Vagina (tissue), 2 donors: ENCODE measurements at regions not wholly inside any gene's neighbourhood (a gene's known extent, or its start where the extent isn't known, plus 50 kb on each side); places are given as distances from the start of the nearest gene placed in this dataset.

Experiments used
- DNase-seq, 2 donors: peaks; one replicate each; pipeline ENCODE4 v3.0.0-alpha.2; 2017; ENCODE audit errors: extremely low spot score in 2 of 2
- H3K27ac ChIP-seq: fragments of 200-600 bp; sonication (generic); one replicate; pipeline ENCODE4 v1.5.1; 2019
- H3K27me3 ChIP-seq: fragments of 200-600 bp; sonication (generic); one replicate; pipeline ENCODE4 v1.5.1; 2019
- H3K36me3 ChIP-seq, 2 donors: fragments of 200-600 bp; sonication (generic); one replicate each; pipeline ENCODE4 v1.5.1; 2017 to 2019
- H3K4me1 ChIP-seq: fragments of 200-600 bp; sonication (generic); one replicate; pipeline ENCODE4 v1.5.1; 2019
- H3K4me3 ChIP-seq, 2 donors: fragments of 200-600 bp; sonication (generic); 1 replicate in 1 of 2; 2 replicates in 1 of 2; pipeline ENCODE4 v1.5.1; 2016 to 2019
- H3K9me3 ChIP-seq: fragments of 200-600 bp; sonication (generic); one replicate; pipeline ENCODE4 v1.5.1; 2019
- CTCF ChIP-seq, 3 experiments: fragments of 450-650 bp in 2 of 3; fragments of 200-600 bp in 1 of 3; sonication (generic) in 1 of 3; IDR thresholded peaks; one replicate each; pipeline ENCODE4 v1.5.1; 2017 to 2019; ENCODE audit warnings: antibody characterized with exemption in 3 of 3, mild to moderate bottlenecking in 2 of 3, moderate library complexity in 2 of 3
- POLR2A ChIP-seq, 2 donors: fragments of 450-650 bp; IDR thresholded peaks; one replicate each; pipeline ENCODE4 v1.6.1; 2017; ENCODE audit warnings: antibody characterized with exemption in 2 of 2, mild to moderate bottlenecking in 2 of 2, moderate library complexity in 2 of 2
- POLR2AphosphoS5 ChIP-seq, 2 donors: sonication (generic); formaldehyde crosslinking; IDR thresholded peaks; one replicate each; pipeline ENCODE4 v1.9.0; 2017; ENCODE audit warnings: antibody characterized with exemption in 2 of 2, mild to moderate bottlenecking in 2 of 2, low read depth in 1 of 2; ENCODE audit not compliant: insufficient read depth in 1 of 2
- intact Hi-C: fragments of 100-400 bp; cut with DNase I; formaldehyde crosslinking; loops from one replicate; pipeline ENCODE4 v1.15.1; 2023

- TF ChIP-seq POLR2A (IDR thresholded peaks at IDR 0.05) (no peak), POLR2AphosphoS5 (IDR thresholded peaks at IDR 0.05; ENCODE audit: insufficient read depth in 1 of 2, low read depth in 1 of 2) (no peak), CTCF (IDR thresholded peaks at IDR 0.05) (no peak)
- Histone ChIP-seq H3K4me3 (no peak overlapping the region), H3K4me1 (no peaks in the 10 kb centered on the region), H3K27ac (no peak overlapping the region), H3K27me3 (no peaks in the 10 kb centered on the region), H3K9me3 (no peaks in the 10 kb centered on the region), H3K36me3 (no peaks in the 10 kb centered on the region)
- no peak for DNase-seq
- intact Hi-C loops, result no loop called here
Observed at GRCh38 chr11:28703371-28703770, 595.2 kb downstream of the METTL15 start.

GRCh38 chr11:28702871-28703270 lies 594.7 kb downstream of the METTL15 start:
- no peak for TF ChIP-seq CTCF (IDR thresholded peaks at IDR 0.05)
- TF ChIP-seq POLR2A (IDR thresholded peaks at IDR 0.05), result no peak
- no peak for TF ChIP-seq POLR2AphosphoS5 (IDR thresholded peaks at IDR 0.05; ENCODE audit: insufficient read depth in 1 of 2, low read depth in 1 of 2)
- DNase-seq, result no peak
- Histone ChIP-seq H3K36me3 (no peaks in the 10 kb centered on the region), H3K9me3 (no peaks in the 10 kb centered on the region), H3K4me1 (no peaks in the 10 kb centered on the region), H3K4me3 (no peak overlapping the region), H3K27me3 (no peaks in the 10 kb centered on the region), H3K27ac (no peak overlapping the region)
- intact Hi-C loops, result no loop called here

- no peaks in the 10 kb centered on the region for H3K36me3 ChIP-seq
- TF ChIP-seq CTCF (IDR thresholded peaks at IDR 0.05) (no peak), POLR2A (IDR thresholded peaks at IDR 0.05) (no peak), POLR2AphosphoS5 (IDR thresholded peaks at IDR 0.05; ENCODE audit: insufficient read depth in 1 of 2, low read depth in 1 of 2) (no peak)
- H3K4me1 ChIP-seq, result no peaks in the 10 kb centered on the region
- no peaks in the 10 kb centered on the region for H3K9me3 ChIP-seq
- intact Hi-C loops, result no loop called here
- DNase-seq, result no peak
- no peak overlapping the region for H3K4me3 ChIP-seq
- H3K27ac ChIP-seq, result no peak overlapping the region
- H3K27me3 ChIP-seq, result no peaks in the 10 kb centered on the region
Observed at GRCh38 chr11:28702450-28702790, 594.2 kb downstream of the METTL15 start.

- no peak for TF ChIP-seq POLR2A (IDR thresholded peaks at IDR 0.05)
- TF ChIP-seq POLR2AphosphoS5 (IDR thresholded peaks at IDR 0.05; ENCODE audit: insufficient read depth in 1 of 2, low read depth in 1 of 2), result no peak
- no peak for TF ChIP-seq CTCF (IDR thresholded peaks at IDR 0.05)
Observed at GRCh38 chr11:28701760-28702449, 593.7 kb downstream of the METTL15 start.

GRCh38 chr11:28699701-28700100 lies 591.5 kb downstream of the METTL15 start:
- H3K9me3 ChIP-seq, result no peaks in the 10 kb centered on the region
- TF ChIP-seq POLR2A (IDR thresholded peaks at IDR 0.05) (no peak), POLR2AphosphoS5 (IDR thresholded peaks at IDR 0.05; ENCODE audit: insufficient read depth in 1 of 2, low read depth in 1 of 2) (no peak), CTCF (IDR thresholded peaks at IDR 0.05) (no peak)
- H3K4me3 ChIP-seq, result no peak overlapping the region
- H3K4me1 ChIP-seq, result no peaks in the 10 kb centered on the region
- no peaks in the 10 kb centered on the region for H3K27me3 ChIP-seq
- no peaks in the 10 kb centered on the region for H3K36me3 ChIP-seq
- no peak overlapping the region for H3K27ac ChIP-seq
- no peak for DNase-seq
- intact Hi-C loops, result no loop called here

More at GRCh38 chr11:28701760-28702449, 593.7 kb downstream of the METTL15 start:
- H3K27me3 ChIP-seq, result no peaks in the 10 kb centered on the region
- DNase-seq, result no peak
- no peaks in the 10 kb centered on the region for H3K36me3 ChIP-seq
- H3K9me3 ChIP-seq, result no peaks in the 10 kb centered on the region
- H3K4me3 ChIP-seq, result no peak overlapping the region
- no peak overlapping the region for H3K27ac ChIP-seq
- no peaks in the 10 kb centered on the region for H3K4me1 ChIP-seq
- intact Hi-C loops, result no loop called here
